Fibroblast of upper back skin (primary cell): ENCODE measurements at regions not wholly inside any gene's neighbourhood (a gene's known extent, or its start where the extent isn't known, plus 50 kb on each side); places are given as distances from the start of the nearest gene placed in this dataset.

Experiments
- DNase-seq: peaks from one replicate; pipeline ENCODE4 v3.0.0-alpha.2; 2013

- DNase-seq, result peak; percentile 6
These were observed 1165.7 kb downstream of the NLGN4Y start for GRCh38 chrY:15689994-15690393.

- DNase-seq, result no peak
These were observed 1177.8 kb downstream of the NLGN4Y start for GRCh38 chrY:15702131-15702530.

GRCh38 chrY:15704906-15705305 is 1180.6 kb downstream of the NLGN4Y start:
- DNase-seq, result no peak

- peak; percentile 32 for DNase-seq
These were observed 1225.5 kb downstream of the NLGN4Y start for GRCh38 chrY:15749533-15750433.

GRCh38 chrY:15751001-15751400 is 1226.7 kb downstream of the NLGN4Y start:
- DNase-seq, result no peak

GRCh38 chrY:15756266-15756665 is 1231.9 kb downstream of the NLGN4Y start:
- DNase-seq, result no peak

- no peak for DNase-seq
These were observed 1249.2 kb downstream of the NLGN4Y start for GRCh38 chrY:15773579-15773978.

- DNase-seq, result no peak
These were observed 1251.6 kb downstream of the NLGN4Y start for GRCh38 chrY:15775880-15776279.

GRCh38 chrY:15779891-15780290 is 1255.6 kb downstream of the NLGN4Y start:
- DNase-seq, result no peak

GRCh38 chrY:15800021-15800420 is 1275.7 kb downstream of the NLGN4Y start:
- DNase-seq, result no peak

- no peak for DNase-seq
These were observed 1281.7 kb downstream of the NLGN4Y start for GRCh38 chrY:15805985-15806384.

- DNase-seq, result no peak
These were observed 1289.9 kb downstream of the NLGN4Y start for GRCh38 chrY:15814241-15814640.
